Fibroblast of skin of abdomen (primary cell): ENCODE measurements at regions not wholly inside any gene's neighbourhood (a gene's known extent, or its start where the extent isn't known, plus 50 kb on each side); places are given as distances from the start of the nearest gene placed in this dataset.
"Not testable (repeated sequence)": the region's sequence is repeated elsewhere in the genome, so short reads cannot be mapped to it uniquely, and the experiment has no call there.

Experiments
- DNase-seq: peaks from one replicate; pipeline ENCODE4 v3.0.0-alpha.2; 2013

- DNase-seq, result no peak
Measured at GRCh38 chr11:128155590-128155989, 431.8 kb downstream of the ETS1 start.

- no peak for DNase-seq
Measured at GRCh38 chr11:128153697-128154048, 433.7 kb downstream of the ETS1 start.

GRCh38 chr11:128152796-128153696 is 434.3 kb downstream of the ETS1 start:
- no peak for DNase-seq

- no peak for DNase-seq
Measured at GRCh38 chr11:128151780-128152179, 435.6 kb downstream of the ETS1 start.

GRCh38 chr11:128151338-128151737 is 436.0 kb downstream of the ETS1 start:
- DNase-seq, result no peak

GRCh38 chr11:128148208-128148607 is 439.1 kb downstream of the ETS1 start:
- DNase-seq, result no peak

- DNase-seq, result no peak
Measured at GRCh38 chr11:128146926-128147605, 440.3 kb downstream of the ETS1 start.

- not testable (repeated sequence) for DNase-seq
Measured at GRCh38 chr11:128140293-128140692, 447.1 kb downstream of the ETS1 start.

GRCh38 chr11:128135451-128135850 is 451.9 kb downstream of the ETS1 start:
- DNase-seq, result no peak

- DNase-seq, result peak; percentile 22
Measured at GRCh38 chr11:128133501-128133900, 453.9 kb downstream of the ETS1 start.

- no peak for DNase-seq
Measured at GRCh38 chr11:128130052-128130451, 457.3 kb downstream of the ETS1 start.

GRCh38 chr11:128125723-128126122 is 461.6 kb downstream of the ETS1 start:
- no peak for DNase-seq

- DNase-seq, result peak; percentile 29
Measured at GRCh38 chr11:128116885-128117284, 470.5 kb downstream of the ETS1 start.

- no peak for DNase-seq
Measured at GRCh38 chr11:128116447-128116846, 470.9 kb downstream of the ETS1 start.

- DNase-seq, result no peak
Measured at GRCh38 chr11:128105950-128106349, 481.4 kb downstream of the ETS1 start.

- no peak for DNase-seq
Measured at GRCh38 chr11:128105511-128105910, 481.8 kb downstream of the ETS1 start.

- no peak for DNase-seq
Measured at GRCh38 chr11:128103278-128103873, 484.0 kb downstream of the ETS1 start.

- DNase-seq, result no peak
Measured at GRCh38 chr11:128098781-128099180, 488.6 kb downstream of the ETS1 start.

GRCh38 chr11:128095466-128095981 is 491.8 kb downstream of the ETS1 start:
- DNase-seq, result peak; percentile 69

GRCh38 chr11:128093689-128094088 is 493.7 kb downstream of the ETS1 start:
- no peak for DNase-seq

GRCh38 chr11:128089962-128090361 is 497.4 kb downstream of the ETS1 start:
- no peak for DNase-seq

GRCh38 chr11:128086794-128087193 is 500.6 kb downstream of the ETS1 start:
- no peak for DNase-seq

- DNase-seq, result no peak
Measured at GRCh38 chr11:128085276-128085675, 502.1 kb downstream of the ETS1 start.
